ENCODE measurements at regions not wholly inside any gene's neighbourhood (a gene's known extent, or its start where the extent isn't known, plus 50 kb on each side); places are given as distances from the start of the nearest gene placed in this dataset.

- Histone ChIP-seq H3K36me3 (ENCODE audit: insufficient read depth, insufficient read length, low read length) (no peaks in the 10 kb centered on the region), H3K9me3 (ENCODE audit: insufficient read depth, low read length) (no peaks in the 10 kb centered on the region), H3K4me3 (ENCODE audit: insufficient read length, low read depth) (no peak overlapping the region), H3K27me3 (ENCODE audit: insufficient read depth, insufficient read length) (no peaks in the 10 kb centered on the region), H3K9ac (ENCODE audit: insufficient read length, low read depth) (no peak overlapping the region), H3K4me1 (ENCODE audit: insufficient read depth, insufficient read length) (no peaks in the 10 kb centered on the region)
- DNase-seq (ENCODE audit: low read depth, low spot score), result no peak
- TF ChIP-seq YY1 (IDR thresholded peaks at IDR 0.05; ENCODE audit: insufficient read depth, insufficient read length) (no peak), SUZ12 (IDR thresholded peaks at IDR 0.05; ENCODE audit: extremely low read depth, insufficient read depth, insufficient read length) (no peak), ZNF274 (IDR thresholded peaks at IDR 0.05; ENCODE audit: low read depth, low read length) (no peak)
These were observed 291.5 kb upstream of the ARHGEF26 start for GRCh38 chr3:153829606-153830170.

- TF ChIP-seq YY1 (IDR thresholded peaks at IDR 0.05; ENCODE audit: insufficient read depth, insufficient read length) (no peak), SUZ12 (IDR thresholded peaks at IDR 0.05; ENCODE audit: extremely low read depth, insufficient read depth, insufficient read length) (no peak), ZNF274 (IDR thresholded peaks at IDR 0.05; ENCODE audit: low read depth, low read length) (no peak)
- Histone ChIP-seq H3K9ac (ENCODE audit: insufficient read length, low read depth) (no peak overlapping the region), H3K27me3 (ENCODE audit: insufficient read depth, insufficient read length) (no peaks in the 10 kb centered on the region), H3K9me3 (ENCODE audit: insufficient read depth, low read length) (no peaks in the 10 kb centered on the region), H3K36me3 (ENCODE audit: insufficient read depth, insufficient read length, low read length) (no peaks in the 10 kb centered on the region), H3K4me3 (ENCODE audit: insufficient read length, low read depth) (no peak overlapping the region), H3K4me1 (ENCODE audit: insufficient read depth, insufficient read length) (no peaks in the 10 kb centered on the region)
- no peak for DNase-seq (ENCODE audit: low read depth, low spot score)
These were observed 290.6 kb upstream of the ARHGEF26 start for GRCh38 chr3:153830552-153830951.

GRCh38 chr3:153835540-153835939 lies 285.6 kb upstream of the ARHGEF26 start:
- TF ChIP-seq YY1 (IDR thresholded peaks at IDR 0.05; ENCODE audit: insufficient read depth, insufficient read length), result no peak
- no peak for TF ChIP-seq ZNF274 (IDR thresholded peaks at IDR 0.05; ENCODE audit: low read depth, low read length)
- DNase-seq (ENCODE audit: low read depth, low spot score), result peak; percentile 11
- no peaks in the 10 kb centered on the region for H3K27me3 ChIP-seq (ENCODE audit: insufficient read depth, insufficient read length)
- H3K4me3 ChIP-seq (ENCODE audit: insufficient read length, low read depth), result no peak overlapping the region
- H3K9me3 ChIP-seq (ENCODE audit: insufficient read depth, low read length), result no peaks in the 10 kb centered on the region
- H3K36me3 ChIP-seq (ENCODE audit: insufficient read depth, insufficient read length, low read length), result no peaks in the 10 kb centered on the region
- no peak overlapping the region for H3K9ac ChIP-seq (ENCODE audit: insufficient read length, low read depth)
- no peaks in the 10 kb centered on the region for H3K4me1 ChIP-seq (ENCODE audit: insufficient read depth, insufficient read length)

- Histone ChIP-seq H3K9me3 (ENCODE audit: insufficient read depth, low read length) (no peaks in the 10 kb centered on the region), H3K4me3 (ENCODE audit: insufficient read length, low read depth) (no peak overlapping the region), H3K27me3 (ENCODE audit: insufficient read depth, insufficient read length) (no peaks in the 10 kb centered on the region), H3K36me3 (ENCODE audit: insufficient read depth, insufficient read length, low read length) (no peaks in the 10 kb centered on the region), H3K4me1 (ENCODE audit: insufficient read depth, insufficient read length) (no peaks in the 10 kb centered on the region), H3K9ac (ENCODE audit: insufficient read length, low read depth) (no peak overlapping the region)
- TF ChIP-seq YY1 (IDR thresholded peaks at IDR 0.05; ENCODE audit: insufficient read depth, insufficient read length), result no peak
- TF ChIP-seq SUZ12 (IDR thresholded peaks at IDR 0.05; ENCODE audit: extremely low read depth, insufficient read depth, insufficient read length), result no peak
- TF ChIP-seq ZNF274 (IDR thresholded peaks at IDR 0.05; ENCODE audit: low read depth, low read length), result no peak
- DNase-seq (ENCODE audit: low read depth, low spot score), result no peak
These were observed 280.7 kb upstream of the ARHGEF26 start for GRCh38 chr3:153840487-153840886.

DNA sequence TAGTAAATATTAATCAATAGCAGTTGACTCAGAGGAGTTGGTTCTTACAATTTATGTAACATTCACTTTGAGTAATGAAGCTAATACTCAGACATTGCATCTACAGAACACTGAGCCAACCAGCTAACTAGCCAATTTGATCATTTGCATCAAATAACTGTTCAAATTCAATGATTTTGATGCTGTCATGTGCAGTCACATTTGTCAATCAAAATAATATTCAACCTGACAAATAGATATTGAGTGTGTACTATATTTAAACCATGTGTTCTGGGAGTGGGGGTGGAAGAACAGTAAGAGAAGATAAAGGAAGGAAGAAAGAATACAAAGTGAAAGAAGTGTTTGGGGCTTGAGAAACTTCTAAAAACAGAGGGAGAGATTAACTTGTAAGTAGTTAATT lies 277.2 kb upstream of the ARHGEF26 start:
- no peak for DNase-seq (ENCODE audit: low read depth, low spot score)
- H3K36me3 ChIP-seq (ENCODE audit: insufficient read depth, insufficient read length, low read length), result no peaks in the 10 kb centered on the region
- H3K4me3 ChIP-seq (ENCODE audit: insufficient read length, low read depth), result no peak overlapping the region
- no peak overlapping the region for H3K9ac ChIP-seq (ENCODE audit: insufficient read length, low read depth)
- H3K9me3 ChIP-seq (ENCODE audit: insufficient read depth, low read length), result no peaks in the 10 kb centered on the region
- no peaks in the 10 kb centered on the region for H3K27me3 ChIP-seq (ENCODE audit: insufficient read depth, insufficient read length)
- H3K4me1 ChIP-seq (ENCODE audit: insufficient read depth, insufficient read length), result no peaks in the 10 kb centered on the region
- TF ChIP-seq YY1 (IDR thresholded peaks at IDR 0.05; ENCODE audit: insufficient read depth, insufficient read length) (no peak), ZNF274 (IDR thresholded peaks at IDR 0.05; ENCODE audit: low read depth, low read length) (no peak), SUZ12 (IDR thresholded peaks at IDR 0.05; ENCODE audit: extremely low read depth, insufficient read depth, insufficient read length) (no peak)

- Histone ChIP-seq H3K27me3 (ENCODE audit: insufficient read depth, insufficient read length) (no peaks in the 10 kb centered on the region), H3K9me3 (ENCODE audit: insufficient read depth, low read length) (no peaks in the 10 kb centered on the region), H3K4me3 (ENCODE audit: insufficient read length, low read depth) (no peak overlapping the region), H3K9ac (ENCODE audit: insufficient read length, low read depth) (no peak overlapping the region), H3K4me1 (ENCODE audit: insufficient read depth, insufficient read length) (no peaks in the 10 kb centered on the region), H3K36me3 (ENCODE audit: insufficient read depth, insufficient read length, low read length) (no peaks in the 10 kb centered on the region)
- no peak for DNase-seq (ENCODE audit: low read depth, low spot score)
- TF ChIP-seq ZNF274 (IDR thresholded peaks at IDR 0.05; ENCODE audit: low read depth, low read length), result no peak
- no peak for TF ChIP-seq SUZ12 (IDR thresholded peaks at IDR 0.05; ENCODE audit: extremely low read depth, insufficient read depth, insufficient read length)
- TF ChIP-seq YY1 (IDR thresholded peaks at IDR 0.05; ENCODE audit: insufficient read depth, insufficient read length), result no peak
These were observed 275.9 kb upstream of the ARHGEF26 start for GRCh38 chr3:153845311-153845710.

- Histone ChIP-seq H3K36me3 (ENCODE audit: insufficient read depth, insufficient read length, low read length) (no peaks in the 10 kb centered on the region), H3K4me1 (ENCODE audit: insufficient read depth, insufficient read length) (no peaks in the 10 kb centered on the region), H3K27me3 (ENCODE audit: insufficient read depth, insufficient read length) (no peaks in the 10 kb centered on the region), H3K9me3 (ENCODE audit: insufficient read depth, low read length) (no peaks in the 10 kb centered on the region), H3K9ac (ENCODE audit: insufficient read length, low read depth) (no peak overlapping the region), H3K4me3 (ENCODE audit: insufficient read length, low read depth) (no peak overlapping the region)
- TF ChIP-seq SUZ12 (IDR thresholded peaks at IDR 0.05; ENCODE audit: extremely low read depth, insufficient read depth, insufficient read length) (no peak), YY1 (IDR thresholded peaks at IDR 0.05; ENCODE audit: insufficient read depth, insufficient read length) (no peak), ZNF274 (IDR thresholded peaks at IDR 0.05; ENCODE audit: low read depth, low read length) (no peak)
- no peak for DNase-seq (ENCODE audit: low read depth, low spot score)
These were observed 272.5 kb upstream of the ARHGEF26 start for GRCh38 chr3:153848702-153849101.

Data from NT2/D1 (cell line).